ENCODE measurements at regions not wholly inside any gene's neighbourhood (a gene's known extent, or its start where the extent isn't known, plus 50 kb on each side); places are given as distances from the start of the nearest gene placed in this dataset.

DNA sequence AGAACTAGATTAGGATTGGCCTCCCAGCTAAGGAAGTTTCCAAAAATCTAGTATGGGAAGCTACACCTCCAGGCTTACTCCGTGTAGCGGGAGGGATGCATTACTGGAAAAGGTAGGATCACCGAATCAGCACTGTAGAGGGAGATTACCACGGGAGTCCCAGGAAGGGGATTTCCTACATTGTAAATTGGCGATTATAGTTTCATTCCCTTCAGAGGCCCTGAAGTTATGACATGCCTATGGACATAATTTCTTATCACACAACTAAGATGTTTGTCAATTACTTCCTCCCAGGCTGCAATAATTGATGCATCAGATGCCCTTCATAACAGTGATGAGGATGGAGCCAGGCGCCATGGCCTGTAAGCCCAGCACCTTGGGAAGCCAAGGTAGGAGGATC is 71.2 kb upstream of the NR4A3 start:
- 80% methylated on average over 6 of the region's 6 CpGs for WGBS
- H3K4me1 ChIP-seq = no peaks in the 10 kb centered on the region
- no peak overlapping the region for H3K4me3 ChIP-seq
- TF ChIP-seq POLR2AphosphoS5 (IDR thresholded peaks at IDR 0.05) = no peak
- TF ChIP-seq POLR2A (IDR thresholded peaks at IDR 0.05) = no peak
- TF ChIP-seq EP300 (IDR thresholded peaks at IDR 0.05) = no peak
- TF ChIP-seq, protein P1, sequence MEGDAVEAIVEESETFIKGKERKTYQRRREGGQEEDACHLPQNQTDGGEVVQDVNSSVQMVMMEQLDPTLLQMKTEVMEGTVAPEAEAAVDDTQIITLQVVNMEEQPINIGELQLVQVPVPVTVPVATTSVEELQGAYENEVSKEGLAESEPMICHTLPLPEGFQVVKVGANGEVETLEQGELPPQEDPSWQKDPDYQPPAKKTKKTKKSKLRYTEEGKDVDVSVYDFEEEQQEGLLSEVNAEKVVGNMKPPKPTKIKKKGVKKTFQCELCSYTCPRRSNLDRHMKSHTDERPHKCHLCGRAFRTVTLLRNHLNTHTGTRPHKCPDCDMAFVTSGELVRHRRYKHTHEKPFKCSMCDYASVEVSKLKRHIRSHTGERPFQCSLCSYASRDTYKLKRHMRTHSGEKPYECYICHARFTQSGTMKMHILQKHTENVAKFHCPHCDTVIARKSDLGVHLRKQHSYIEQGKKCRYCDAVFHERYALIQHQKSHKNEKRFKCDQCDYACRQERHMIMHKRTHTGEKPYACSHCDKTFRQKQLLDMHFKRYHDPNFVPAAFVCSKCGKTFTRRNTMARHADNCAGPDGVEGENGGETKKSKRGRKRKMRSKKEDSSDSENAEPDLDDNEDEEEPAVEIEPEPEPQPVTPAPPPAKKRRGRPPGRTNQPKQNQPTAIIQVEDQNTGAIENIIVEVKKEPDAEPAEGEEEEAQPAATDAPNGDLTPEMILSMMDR (IDR thresholded peaks at IDR 0.05) = no peak
- H3K27me3 ChIP-seq = no peaks in the 10 kb centered on the region
- no peak overlapping the region for H3K27ac ChIP-seq
- H3K9me3 ChIP-seq = no peaks in the 10 kb centered on the region
- no peaks in the 10 kb centered on the region for H3K36me3 ChIP-seq
- no peak for DNase-seq (ENCODE audit: low spot score in 2 of 2)

DNA sequence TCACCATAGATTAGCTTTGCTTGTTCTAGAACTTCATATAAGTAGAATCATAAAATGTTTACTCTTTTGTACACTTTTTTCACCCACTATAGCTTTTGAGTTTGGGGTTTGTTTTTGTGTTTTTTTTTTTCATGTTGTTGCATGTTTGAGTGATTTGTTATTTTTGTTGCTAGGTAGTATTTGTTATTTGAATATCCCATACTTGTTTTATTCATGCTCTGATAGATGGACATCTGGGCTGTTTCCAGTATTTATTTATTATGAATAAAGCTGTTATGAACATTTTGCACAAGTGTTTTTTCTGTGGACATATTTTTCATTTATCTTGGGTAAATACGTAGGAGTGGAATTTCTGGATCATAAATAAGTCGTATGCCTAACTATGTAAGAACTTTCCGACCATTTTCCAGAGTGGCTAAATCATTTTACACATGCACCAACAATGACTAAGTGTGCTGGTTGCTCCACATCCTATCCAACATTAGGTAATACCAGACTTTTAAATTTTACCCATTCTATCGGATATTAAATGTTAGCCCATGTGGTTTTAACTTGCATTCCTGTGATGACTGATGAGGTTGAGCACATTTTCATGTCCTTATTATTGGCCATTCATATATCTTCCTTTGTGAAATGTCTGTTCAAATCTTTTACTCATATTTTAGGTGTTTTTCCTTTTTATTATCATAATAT is 69.1 kb upstream of the NR4A3 start:
- H3K36me3 ChIP-seq = no peaks in the 10 kb centered on the region
- no peaks in the 10 kb centered on the region for H3K9me3 ChIP-seq
- 56% methylated on average over 4 of the region's 4 CpGs for WGBS
- H3K4me1 ChIP-seq = no peaks in the 10 kb centered on the region
- no peak for DNase-seq (ENCODE audit: low spot score in 2 of 2)
- no peak overlapping the region for H3K27ac ChIP-seq
- no peaks in the 10 kb centered on the region for H3K27me3 ChIP-seq
- TF ChIP-seq POLR2A (IDR thresholded peaks at IDR 0.05) (no peak), POLR2AphosphoS5 (IDR thresholded peaks at IDR 0.05) (no peak), EP300 (IDR thresholded peaks at IDR 0.05) (no peak)
- TF ChIP-seq, protein P1 (IDR thresholded peaks at IDR 0.05) = no peak
- H3K4me3 ChIP-seq = no peak overlapping the region

DNA sequence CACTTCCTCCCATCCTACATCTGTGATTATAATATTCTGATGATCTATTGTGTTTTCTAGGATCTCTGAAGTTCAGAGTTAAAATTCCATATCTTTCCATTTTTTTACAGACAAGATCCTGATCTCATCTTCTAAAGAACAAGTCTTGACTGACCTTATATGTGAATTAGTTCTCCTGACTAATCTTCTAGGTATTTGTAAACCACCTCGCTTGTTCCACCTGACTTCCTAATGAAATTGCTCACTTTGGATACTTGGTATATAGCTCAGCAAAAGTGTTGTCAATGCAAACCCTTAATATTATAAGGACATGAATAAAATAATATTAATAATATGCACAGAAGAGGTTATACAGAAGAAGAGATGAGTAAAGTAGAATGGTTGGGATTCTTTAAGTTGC is 68.2 kb upstream of the NR4A3 start:
- TF ChIP-seq POLR2AphosphoS5 (IDR thresholded peaks at IDR 0.05) = no peak
- TF ChIP-seq, protein P1 (IDR thresholded peaks at IDR 0.05) = no peak
- TF ChIP-seq POLR2A (IDR thresholded peaks at IDR 0.05) = no peak
- no peak for TF ChIP-seq EP300 (IDR thresholded peaks at IDR 0.05)
- H3K27me3 ChIP-seq = no peaks in the 10 kb centered on the region
- H3K4me3 ChIP-seq = no peak overlapping the region
- no peaks in the 10 kb centered on the region for H3K36me3 ChIP-seq
- WGBS = 58% methylated on average over 1 of the region's 1 CpG
- no peak overlapping the region for H3K27ac ChIP-seq
- DNase-seq (ENCODE audit: low spot score in 2 of 2) = no peak
- no peaks in the 10 kb centered on the region for H3K4me1 ChIP-seq
- no peaks in the 10 kb centered on the region for H3K9me3 ChIP-seq

DNA sequence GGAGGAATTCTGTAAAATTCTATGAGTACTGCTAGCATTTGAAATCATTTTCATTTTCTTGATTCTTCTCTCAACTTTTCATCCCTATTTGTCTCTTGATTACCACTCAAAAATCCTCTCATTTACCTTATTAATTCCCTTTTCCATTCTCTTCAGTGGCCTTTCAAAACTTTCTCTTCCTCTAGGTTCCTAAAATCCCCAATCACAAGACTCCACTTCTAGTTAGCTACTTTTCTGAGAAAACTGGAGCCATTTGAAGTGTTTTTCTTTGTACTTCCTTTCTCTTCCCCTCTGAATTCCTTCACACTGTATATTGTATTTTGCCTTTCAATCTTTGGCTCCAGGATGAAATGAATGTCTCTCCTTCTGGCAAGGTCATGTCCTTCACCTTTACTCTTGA is 61.3 kb upstream of the NR4A3 start:
- H3K36me3 ChIP-seq = no peaks in the 10 kb centered on the region
- no peak for TF ChIP-seq EP300 (IDR thresholded peaks at IDR 0.05)
- no peak for TF ChIP-seq POLR2AphosphoS5 (IDR thresholded peaks at IDR 0.05)
- no peak for TF ChIP-seq POLR2A (IDR thresholded peaks at IDR 0.05)
- TF ChIP-seq, protein P1 (IDR thresholded peaks at IDR 0.05) = no peak
- H3K4me1 ChIP-seq = no peaks in the 10 kb centered on the region
- no peak overlapping the region for H3K4me3 ChIP-seq
- H3K27ac ChIP-seq = no peak overlapping the region
- no peaks in the 10 kb centered on the region for H3K9me3 ChIP-seq
- DNase-seq (ENCODE audit: low spot score in 2 of 2) = no peak
- H3K27me3 ChIP-seq = no peaks in the 10 kb centered on the region

DNA sequence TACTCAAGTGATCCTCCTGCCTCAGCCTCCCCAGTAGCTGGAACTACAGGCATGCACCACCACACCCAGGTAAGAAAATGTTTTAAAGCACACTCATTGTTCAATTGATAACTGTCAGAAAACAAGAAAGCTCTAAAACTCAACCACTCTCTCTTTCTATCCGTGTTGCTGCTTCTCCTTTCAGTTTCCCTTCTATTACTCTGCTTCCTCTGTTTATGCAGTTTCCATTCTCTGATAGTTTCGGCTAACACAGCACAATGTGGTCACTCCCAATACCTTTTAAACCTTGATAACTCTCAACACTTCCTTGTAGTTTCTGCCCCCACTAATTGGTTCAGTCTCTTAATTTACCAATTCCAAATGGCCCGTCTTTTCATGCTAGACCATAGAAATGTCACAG is 59.2 kb upstream of the NR4A3 start:
- Histone ChIP-seq H3K36me3 (no peaks in the 10 kb centered on the region), H3K4me3 (no peak overlapping the region), H3K27me3 (no peaks in the 10 kb centered on the region), H3K27ac (no peak overlapping the region), H3K9me3 (no peaks in the 10 kb centered on the region), H3K4me1 (no peaks in the 10 kb centered on the region)
- TF ChIP-seq POLR2AphosphoS5 (IDR thresholded peaks at IDR 0.05) = no peak
- TF ChIP-seq, protein P1 (IDR thresholded peaks at IDR 0.05) = no peak
- no peak for TF ChIP-seq POLR2A (IDR thresholded peaks at IDR 0.05)
- no peak for TF ChIP-seq EP300 (IDR thresholded peaks at IDR 0.05)
- WGBS = 84% methylated on average over 3 of the region's 3 CpGs
- DNase-seq (ENCODE audit: low spot score in 2 of 2) = no peak
